OCI-LY7 (cell line): ENCODE measurements at regions not wholly inside any gene's neighbourhood (a gene's known extent, or its start where the extent isn't known, plus 50 kb on each side); places are given as distances from the start of the nearest gene placed in this dataset.

ENCODE experiments used
- EZH2phosphoT487 ChIP-seq: fragments of 200-600 bp; sonication (generic); IDR thresholded peaks from 2 replicates; pipeline ENCODE4 v1.6.1; 2018; ENCODE audit warnings: low read depth, borderline replicate concordance, mild to moderate bottlenecking, mixed run types, antibody characterized with exemption, low read length, moderate library complexity, mixed read lengths
- TF ChIP-seq, protein P1 (sequence below): fragments of 200-600 bp; sonication (generic); conservative IDR thresholded peaks from 2 replicates; pipeline ENCODE4 v1.5.1; 2014; ENCODE audit warnings: mild to moderate bottlenecking, antibody characterized with exemption, low read length, moderate library complexity, mixed read lengths

- TF ChIP-seq, protein P1, sequence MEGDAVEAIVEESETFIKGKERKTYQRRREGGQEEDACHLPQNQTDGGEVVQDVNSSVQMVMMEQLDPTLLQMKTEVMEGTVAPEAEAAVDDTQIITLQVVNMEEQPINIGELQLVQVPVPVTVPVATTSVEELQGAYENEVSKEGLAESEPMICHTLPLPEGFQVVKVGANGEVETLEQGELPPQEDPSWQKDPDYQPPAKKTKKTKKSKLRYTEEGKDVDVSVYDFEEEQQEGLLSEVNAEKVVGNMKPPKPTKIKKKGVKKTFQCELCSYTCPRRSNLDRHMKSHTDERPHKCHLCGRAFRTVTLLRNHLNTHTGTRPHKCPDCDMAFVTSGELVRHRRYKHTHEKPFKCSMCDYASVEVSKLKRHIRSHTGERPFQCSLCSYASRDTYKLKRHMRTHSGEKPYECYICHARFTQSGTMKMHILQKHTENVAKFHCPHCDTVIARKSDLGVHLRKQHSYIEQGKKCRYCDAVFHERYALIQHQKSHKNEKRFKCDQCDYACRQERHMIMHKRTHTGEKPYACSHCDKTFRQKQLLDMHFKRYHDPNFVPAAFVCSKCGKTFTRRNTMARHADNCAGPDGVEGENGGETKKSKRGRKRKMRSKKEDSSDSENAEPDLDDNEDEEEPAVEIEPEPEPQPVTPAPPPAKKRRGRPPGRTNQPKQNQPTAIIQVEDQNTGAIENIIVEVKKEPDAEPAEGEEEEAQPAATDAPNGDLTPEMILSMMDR: no peak
- no peak for TF ChIP-seq EZH2phosphoT487
Observed at GRCh38 chr4:45846016-45846415, 277.8 kb downstream of the GABRG1 start.
